ENCODE measurements at regions not wholly inside any gene's neighbourhood (a gene's known extent, or its start where the extent isn't known, plus 50 kb on each side); places are given as distances from the start of the nearest gene placed in this dataset.

- TF ChIP-seq, protein P1, sequence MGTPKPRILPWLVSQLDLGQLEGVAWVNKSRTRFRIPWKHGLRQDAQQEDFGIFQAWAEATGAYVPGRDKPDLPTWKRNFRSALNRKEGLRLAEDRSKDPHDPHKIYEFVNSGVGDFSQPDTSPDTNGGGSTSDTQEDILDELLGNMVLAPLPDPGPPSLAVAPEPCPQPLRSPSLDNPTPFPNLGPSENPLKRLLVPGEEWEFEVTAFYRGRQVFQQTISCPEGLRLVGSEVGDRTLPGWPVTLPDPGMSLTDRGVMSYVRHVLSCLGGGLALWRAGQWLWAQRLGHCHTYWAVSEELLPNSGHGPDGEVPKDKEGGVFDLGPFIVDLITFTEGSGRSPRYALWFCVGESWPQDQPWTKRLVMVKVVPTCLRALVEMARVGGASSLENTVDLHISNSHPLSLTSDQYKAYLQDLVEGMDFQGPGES (IDR thresholded peaks at IDR 0.05; ENCODE audit: low read depth, low read length), result no peak
- TF ChIP-seq, protein P2, sequence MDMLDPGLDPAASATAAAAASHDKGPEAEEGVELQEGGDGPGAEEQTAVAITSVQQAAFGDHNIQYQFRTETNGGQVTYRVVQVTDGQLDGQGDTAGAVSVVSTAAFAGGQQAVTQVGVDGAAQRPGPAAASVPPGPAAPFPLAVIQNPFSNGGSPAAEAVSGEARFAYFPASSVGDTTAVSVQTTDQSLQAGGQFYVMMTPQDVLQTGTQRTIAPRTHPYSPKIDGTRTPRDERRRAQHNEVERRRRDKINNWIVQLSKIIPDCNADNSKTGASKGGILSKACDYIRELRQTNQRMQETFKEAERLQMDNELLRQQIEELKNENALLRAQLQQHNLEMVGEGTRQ (IDR thresholded peaks at IDR 0.05; ENCODE audit: borderline replicate concordance, low read depth, low read length), result no peak
Observed at GRCh38 chr2:221779614-221780067, 207.5 kb upstream of the EPHA4 start.
